K562 (cell line): ENCODE measurements at regions not wholly inside any gene's neighbourhood (a gene's known extent, or its start where the extent isn't known, plus 50 kb on each side); places are given as distances from the start of the nearest gene placed in this dataset.
A peak's percentile ranks its signal among the peaks of the same experiment; 100 is the strongest.

Source experiments
- ATAC-seq: fragments of 200-7000 bp; cut with Tn5 transposase; 3 replicates; pipeline ENCODE4 v1.9.1; 2020; ENCODE audit warnings: moderate library complexity
- BruUV-seq: library from RNA; stranded (reverse); fragments of 400-500 nt; replicated peaks from 2 replicates; lab custom pipeline; 2021; lab: Mats Ljungman, UMichigan
- CTCF ChIA-PET: fragments of 300-600 bp; formaldehyde crosslinking; extraction: SDS; loops from one replicate; lab custom pipeline; 2021; ENCODE audit warnings: low intra/inter-chr PET ratio; lab: Yijun Ruan, JAX
- POLR2A ChIA-PET: fragments of 300-600, 350-650 bp; sonication (Branson Sonifier 250); formaldehyde crosslinking; extraction: SDS; loops from one replicate; lab custom pipeline; 2021; ENCODE audit warnings: antibody characterized with exemption, inconsistent platforms; lab: Yijun Ruan, JAX
- DNase-seq, 4 experiments: peaks; one replicate each; pipeline versions ENCODE4 v3.0.0 to v3.0.0-alpha.2; 2011 to 2018; ENCODE audit warnings: low spot score in 3 of 4, mixed read lengths in 3 of 4; ENCODE audit errors: extremely low read depth in 1 of 4
- FAIRE-seq: peaks from 2 replicates; lab custom pipeline; 2011; peaks lifted over from hg19 to GRCh38; lab: Jason Lieb, UNC
- H2AFZ ChIP-seq: 2 replicates; pipeline ENCODE4 v1.6.0; 2011; ENCODE audit warnings: low read depth, low read length, control low read depth, inconsistent platforms
- H3K27ac ChIP-seq: fragments of 200-600 bp; 3 replicates; pipeline ENCODE4 v1.8.0; 2011; ENCODE audit warnings: low read depth, mild to moderate bottlenecking, control low read depth, inconsistent platforms, low read length, moderate library complexity, mixed read lengths; ENCODE audit errors: extremely low read depth
- H3K27me3 ChIP-seq, 2 experiments: fragments of 300-600 bp in 1 of 2; 2 replicates in 1 of 2; 3 replicates in 1 of 2; pipeline versions ENCODE4 v1.6.0 to v1.8.0; 2011; ENCODE audit warnings: inconsistent platforms in 2 of 2, low read length in 2 of 2, mild to moderate bottlenecking in 1 of 2, mixed read lengths in 1 of 2, moderate library complexity in 1 of 2; ENCODE audit not compliant: control insufficient read depth in 2 of 2, insufficient read depth in 2 of 2
- H3K36me3 ChIP-seq: fragments of 300-600 bp; 3 replicates; pipeline ENCODE4 v1.8.0; 2011; ENCODE audit warnings: mild to moderate bottlenecking, low read length, inconsistent platforms; ENCODE audit not compliant: control insufficient read depth, insufficient read depth
- H3K4me1 ChIP-seq, 2 experiments: fragments of 200-600 bp in 1 of 2; replicated peaks in 1 of 2; 2 replicates in 1 of 2; 3 replicates in 1 of 2; pipeline versions ENCODE4 v1.5.1 to v1.8.0; 2011; ENCODE audit warnings: inconsistent platforms in 2 of 2, low read length in 2 of 2, mild to moderate bottlenecking in 1 of 2, mixed read lengths in 1 of 2, moderate library complexity in 1 of 2; ENCODE audit not compliant: control insufficient read depth in 2 of 2, insufficient read depth in 2 of 2
- H3K4me2 ChIP-seq: 2 replicates; pipeline ENCODE4 v1.6.1; 2011; ENCODE audit warnings: low read length, control low read depth, inconsistent platforms, mixed read lengths; ENCODE audit not compliant: insufficient read depth
- H3K4me3 ChIP-seq: fragments of 200-600 bp; sonication (generic), shearing (Covaris generic); 2 replicates; pipeline ENCODE4 v1.5.1; 2016; ENCODE audit warnings: control low read depth, inconsistent platforms
- H3K79me2 ChIP-seq: fragments of 200-600 bp; 3 replicates; pipeline ENCODE4 v1.8.0; 2011; ENCODE audit warnings: low read length, inconsistent platforms; ENCODE audit not compliant: control insufficient read depth, insufficient read depth
- H3K9ac ChIP-seq, 2 experiments: 2 replicates each; pipeline versions ENCODE4 v1.6.0 to v1.6.1; 2011; ENCODE audit warnings: low read depth in 2 of 2, low read length in 2 of 2, control low read depth in 1 of 2, inconsistent platforms in 1 of 2, mild to moderate bottlenecking in 1 of 2, mixed read lengths in 1 of 2; ENCODE audit not compliant: insufficient read depth in 1 of 2
- H3K9me1 ChIP-seq: one replicate; pipeline ENCODE4 v1.6.0; 2011; ENCODE audit warnings: inconsistent platforms, mild to moderate bottlenecking, low read length, moderate library complexity; ENCODE audit not compliant: control insufficient read depth, insufficient read depth
- H3K9me3 ChIP-seq: replicated peaks from 2 replicates; pipeline ENCODE4 v1.5.1; 2011; ENCODE audit warnings: low read depth, low read length, inconsistent platforms; ENCODE audit not compliant: control insufficient read depth, insufficient read depth
- H4K20me1 ChIP-seq: replicated peaks from 2 replicates; pipeline ENCODE4 v1.6.1; 2011; ENCODE audit warnings: low read length, inconsistent platforms, mixed read lengths; ENCODE audit not compliant: control insufficient read depth, insufficient read depth
- BDP1 ChIP-seq: IDR thresholded peaks from 3 replicates; pipeline ENCODE4 v1.6.1; 2011; ENCODE audit not compliant: insufficient read length, insufficient read depth
- CC2D1A ChIP-seq: fragments of 450-650 bp; IDR thresholded peaks from 2 replicates; pipeline ENCODE4 v1.6.1; 2017; ENCODE audit warnings: mild to moderate bottlenecking
- E2F4 ChIP-seq: sonication (generic); formaldehyde crosslinking; IDR thresholded peaks from 2 replicates; pipeline ENCODE4 v1.8.0; 2022; ENCODE audit warnings: mild to moderate bottlenecking, low read depth, missing genetic modification reagents
- GABPA ChIP-seq: fragments of 200-800 bp; sonication (Bioruptor generic); conservative IDR thresholded peaks from 2 replicates; pipeline ENCODE4 v1.6.1; 2016; ENCODE audit warnings: low read depth, missing genetic modification characterization, missing compliant biosample characterization
- KLF6 ChIP-seq: fragments of 250-450 bp; sonication (Bioruptor Pico); IDR thresholded peaks from 2 replicates; pipeline ENCODE4 v1.4.0; 2020; ENCODE audit warnings: mild to moderate bottlenecking, moderate library complexity, borderline replicate concordance
- PCBP1 ChIP-seq: fragments of 200-400 bp; formaldehyde crosslinking; IDR thresholded peaks from 2 replicates; pipeline ENCODE4 v1.6.1; 2018; ENCODE audit warnings: mild to moderate bottlenecking, low read depth, low read length; ENCODE audit not compliant: poor library complexity, severe bottlenecking
- RBM22 ChIP-seq: fragments of 200-400 bp; formaldehyde crosslinking; IDR thresholded peaks from 2 replicates; pipeline ENCODE4 v1.6.1; 2018; ENCODE audit warnings: low read length, low read depth; ENCODE audit not compliant: poor library complexity, severe bottlenecking
- SIN3B ChIP-seq: fragments of 450-650 bp; IDR thresholded peaks from 2 replicates; pipeline ENCODE4 v1.6.1; 2017; ENCODE audit warnings: low read depth, mild to moderate bottlenecking, moderate library complexity
- SREBF1 ChIP-seq: fragments of 150-350 bp; IDR thresholded peaks from 2 replicates; pipeline ENCODE4 v1.6.1; 2014; ENCODE audit warnings: antibody characterized with exemption, low read depth, low read length, borderline replicate concordance
- TEAD1 ChIP-seq, 2 experiments: fragments of 450-650 bp in 1 of 2; sonication (generic) in 1 of 2; formaldehyde crosslinking; IDR thresholded peaks; 2 replicates each; pipeline versions ENCODE4 v1.4.0 to v1.8.0; 2020 to 2022; ENCODE audit warnings: mild to moderate bottlenecking in 2 of 2, missing genetic modification reagents in 1 of 2
- VEZF1 ChIP-seq: fragments of 200-800 bp; sonication (Bioruptor generic); IDR thresholded peaks from 2 replicates; pipeline ENCODE4 v1.6.1; 2017; ENCODE audit warnings: missing genetic modification characterization, missing compliant biosample characterization
- ZBTB11 ChIP-seq, 3 experiments: fragments of 200-800 bp in 1 of 3; fragments of 250-450 bp in 1 of 3; fragments of 450-650 bp in 1 of 3; sonication (Bioruptor Pico) in 1 of 3; sonication (Bioruptor generic) in 1 of 3; formaldehyde crosslinking in 1 of 3; IDR thresholded peaks; 2 replicates each; pipeline versions ENCODE4 v1.6.1 to v1.8.0; 2016 to 2022; ENCODE audit warnings: mild to moderate bottlenecking in 2 of 3, missing genetic modification characterization in 2 of 3, missing compliant biosample characterization in 1 of 3, moderate library complexity in 1 of 3
- ZNF282 ChIP-seq: sonication (generic); formaldehyde crosslinking; IDR thresholded peaks from 2 replicates; pipeline ENCODE4 v1.8.1; 2023; ENCODE audit warnings: missing genetic modification reagents
- WGBS: fragments of 100-300 bp; shearing (Covaris generic); methylation state at CpG from one replicate; pipeline ENCODE4 v1.1.6; 2016; ENCODE audit warnings: low coverage, mixed read lengths; ENCODE audit not compliant: insufficient coverage; ENCODE audit errors: missing lambda C conversion rate; 5-methylcytosine and 5-hydroxymethylcytosine counted together
- in situ Hi-C: fragments of 300-500 bp; cut with MboI; formaldehyde crosslinking; loops from 4 replicates; pipeline ENCODE4 v1.15.0; 2018; ENCODE audit warnings: inconsistent platforms, mixed read lengths
- intact Hi-C: fragments of 100-400 bp; cut with micrococcal nuclease; formaldehyde crosslinking; loops from 2 replicates; pipeline ENCODE4 v1.14.2; 2022

- no peak for TF ChIP-seq SIN3B
- TF ChIP-seq VEZF1 (CRISPR knock-in tag) = no peak
- no peak for TF ChIP-seq BDP1
- TF ChIP-seq PCBP1 = no peak
- no peak for TF ChIP-seq SREBF1
- no peak for TF ChIP-seq ZNF282 (CRISPR knock-in tag)
- no peak for TF ChIP-seq TEAD1 (CRISPR knock-in tag; IDR thresholded peaks at IDR 0.05)
- no peak for TF ChIP-seq KLF6 (CRISPR knock-in tag)
- TF ChIP-seq GABPA (tag) = no peak
- no peak for TF ChIP-seq CC2D1A
- no peak for TF ChIP-seq RBM22
Observed at GRCh38 chr20:48502758-48503157, 325.0 kb downstream of the PREX1 start (continued).

- in situ Hi-C loops = no loop called here
- Histone ChIP-seq H3K27me3 (peaks cover 9 to 26% of the 10 kb centered on the region in 2 experiments; a peak in 4 of 5 replicates), H3K4me3 (no peak overlapping the region), H3K9ac (no peak overlapping the region), H4K20me1 (no peaks in the 10 kb centered on the region)
- no TSS peak for BruUV-seq
- TF ChIP-seq E2F4 (CRISPR knock-in tag) (no peak), ZBTB11 (CRISPR knock-in tag; IDR thresholded peaks at IDR 0.05) (peak in 1 of 3 experiments; percentile 19; a peak in 1 of 6 replicates)
- TF ChIP-seq, all 486 proteins: peak for 1
- Histone ChIP-seq H3K4me1 (no peaks in the 10 kb centered on the region), H3K9me1 (no peaks in the 10 kb centered on the region), H2AFZ (no peak overlapping the region), H3K79me2 (no peaks in the 10 kb centered on the region), H3K9me3 (no peaks in the 10 kb centered on the region), H3K27ac (no peak overlapping the region), H3K4me2 (no peak overlapping the region), H3K36me3 (no peaks in the 10 kb centered on the region)
- intact Hi-C loops = no loop called here
- ATAC-seq (no peak), FAIRE-seq (no peak), DNase-seq (no peak)
- ChIA-PET CTCF (no interaction called here), POLR2A (interaction anchor here (0.6 kb wide), 1 partner anchor 123 kb away, joined by 4 read pairs; no protein-coding TSS in a partner anchor)
- 0% methylated on average over 9 of the region's 9 CpGs for WGBS
Observed at GRCh38 chr20:48502016-48502415, 325.8 kb downstream of the PREX1 start.
